ENCODE measurements at regions not wholly inside any gene's neighbourhood (a gene's known extent, or its start where the extent isn't known, plus 50 kb on each side); places are given as distances from the start of the nearest gene placed in this dataset.

GRCh38 chr2:208927867-208928266 is 496.0 kb upstream of the MAP2 start:
- H3K79me2 ChIP-seq (ENCODE audit: insufficient read depth, low read length), result no peaks in the 10 kb centered on the region
- no peaks in the 10 kb centered on the region for H4K20me1 ChIP-seq (ENCODE audit: control insufficient read depth, insufficient read depth, insufficient read length)
- H2BK20ac ChIP-seq (ENCODE audit: low read depth, low read length, poor library complexity, severe bottlenecking), result no peak overlapping the region
- no peaks in the 10 kb centered on the region for H3K27me3 Mint-ChIP-seq (ENCODE audit: low read depth)
- TF ChIP-seq CTCF (conservative IDR thresholded peaks at IDR 0.05), result no peak
- no peaks in the 10 kb centered on the region for H3K36me3 Mint-ChIP-seq (ENCODE audit: insufficient read depth in 1 of 3, low read depth in 3 of 3)
- no peak overlapping the region for H3K14ac ChIP-seq (ENCODE audit: insufficient read depth, low read length)
- no peak overlapping the region for H3K18ac ChIP-seq (ENCODE audit: insufficient read length, low read depth, low read length)
- no peaks in the 10 kb centered on the region for H3K9me3 Mint-ChIP-seq
- H2BK120ac ChIP-seq (ENCODE audit: low read depth, low read length, poor library complexity, severe bottlenecking), result no peak overlapping the region
- H4K5ac ChIP-seq (ENCODE audit: insufficient read length, low read depth, low read length), result no peak overlapping the region
- H3K4me3 Mint-ChIP-seq, result no peak overlapping the region
- no peaks in the 10 kb centered on the region for H3K79me1 ChIP-seq (ENCODE audit: insufficient read depth, low read depth, low read length, poor library complexity, severe bottlenecking)
- no peak overlapping the region for H3K27ac Mint-ChIP-seq
- H2BK12ac ChIP-seq (ENCODE audit: insufficient read length, low read depth, low read length), result no peak overlapping the region
- no peak overlapping the region for H4K91ac ChIP-seq (ENCODE audit: insufficient read length, low read depth, low read length)
- H3K56ac ChIP-seq (ENCODE audit: insufficient read length, low read depth, low read length), result no peak overlapping the region
- no peaks in the 10 kb centered on the region for H3K4me1 ChIP-seq (ENCODE audit: insufficient read depth, low read length)
- no peaks in the 10 kb centered on the region for H3K4me1 Mint-ChIP-seq
- H4K8ac ChIP-seq (replicated peaks; ENCODE audit: insufficient read length, low read depth, low read length), result no peak overlapping the region
- no peak overlapping the region for H3K9ac ChIP-seq (ENCODE audit: extremely low read depth, insufficient read length, low read length)
- H3K23me2 ChIP-seq (ENCODE audit: insufficient read length, low read depth, low read length, poor library complexity, severe bottlenecking), result no peaks in the 10 kb centered on the region
- H2AK5ac ChIP-seq (ENCODE audit: insufficient read length, low read length), result no peak overlapping the region
- no peak overlapping the region for H3T11ph ChIP-seq (ENCODE audit: low read length)
- no peaks in the 10 kb centered on the region for H3K9me3 ChIP-seq (ENCODE audit: control insufficient read depth, low read depth, low read length)
- H2AFZ ChIP-seq (ENCODE audit: low read length), result no peak overlapping the region
- no peak overlapping the region for H3K27ac ChIP-seq (ENCODE audit: insufficient read length, low read depth, low read length)
- DNase-seq, result no peak
- H2BK15ac ChIP-seq (ENCODE audit: low read depth, low read length), result no peak overlapping the region
- no peak overlapping the region for H3K4ac ChIP-seq (ENCODE audit: low read depth, low read length)
- H3K23ac ChIP-seq (ENCODE audit: insufficient read length, low read depth, low read length), result no peak overlapping the region
- H3K27me3 ChIP-seq (ENCODE audit: insufficient read depth, low read length), result no peaks in the 10 kb centered on the region
- no peak overlapping the region for H3K4me2 ChIP-seq (ENCODE audit: insufficient read depth, insufficient read length, low read length)
- H2BK5ac ChIP-seq (ENCODE audit: insufficient read length, low read length), result no peak overlapping the region

Measured in H9 (cell line).